Trophoblast cell (in vitro differentiated cells and primary cell): ENCODE measurements at regions not wholly inside any gene's neighbourhood (a gene's known extent, or its start where the extent isn't known, plus 50 kb on each side); places are given as distances from the start of the nearest gene placed in this dataset.

Experiments used
- DNase-seq, 2 donors: peaks; one replicate each; pipeline ENCODE4 v3.0.0-alpha.2; 2016
- H2AFZ ChIP-seq: 2 replicates; pipeline ENCODE4 v1.6.1; 2013; ENCODE audit warnings: low read length, moderate library complexity, mild to moderate bottlenecking; ENCODE audit not compliant: insufficient read depth, poor library complexity
- H2AK5ac ChIP-seq: 2 replicates; pipeline ENCODE4 v1.6.1; 2013; ENCODE audit warnings: mild to moderate bottlenecking, low read length
- H2BK120ac ChIP-seq: 2 replicates; pipeline ENCODE4 v1.6.1; 2013; ENCODE audit warnings: low read length, mild to moderate bottlenecking, moderate library complexity; ENCODE audit not compliant: insufficient read depth, poor library complexity
- H2BK12ac ChIP-seq: 2 replicates; pipeline ENCODE4 v1.6.1; 2013; ENCODE audit warnings: mild to moderate bottlenecking, low read length, moderate library complexity
- H2BK5ac ChIP-seq: 2 replicates; pipeline ENCODE4 v1.6.1; 2013; ENCODE audit warnings: low read length, low read depth, moderate library complexity, mild to moderate bottlenecking; ENCODE audit not compliant: poor library complexity
- H3K14ac ChIP-seq: 2 replicates; pipeline ENCODE4 v1.6.1; 2013; ENCODE audit warnings: mild to moderate bottlenecking, low read length
- H3K18ac ChIP-seq: 2 replicates; pipeline ENCODE4 v1.6.1; 2013; ENCODE audit warnings: mild to moderate bottlenecking, low read length
- H3K23ac ChIP-seq: 2 replicates; pipeline ENCODE4 v1.6.1; 2013; ENCODE audit warnings: low read length
- H3K27ac ChIP-seq: 2 replicates; pipeline ENCODE4 v1.5.1; 2013; ENCODE audit warnings: low read depth, mild to moderate bottlenecking, inconsistent platforms, low read length, moderate library complexity
- H3K27me3 ChIP-seq: 2 replicates; pipeline ENCODE4 v1.6.1; 2013; ENCODE audit warnings: inconsistent platforms, mild to moderate bottlenecking, low read length, moderate library complexity; ENCODE audit not compliant: insufficient read depth
- H3K36me3 ChIP-seq, 2 experiments: 1 replicate in 1 of 2; 2 replicates in 1 of 2; pipeline ENCODE4 v1.6.1; 2013; ENCODE audit warnings: low read length in 2 of 2, mild to moderate bottlenecking in 2 of 2, moderate library complexity in 1 of 2; ENCODE audit not compliant: insufficient read depth in 2 of 2, control insufficient read depth in 1 of 2
- H3K4ac ChIP-seq: 2 replicates; pipeline ENCODE4 v1.6.1; 2013; ENCODE audit warnings: low read depth, mild to moderate bottlenecking, low read length, moderate library complexity
- H3K4me1 ChIP-seq, 2 experiments: 1 replicate in 1 of 2; 2 replicates in 1 of 2; pipeline ENCODE4 v1.6.1; 2013; ENCODE audit warnings: low read length in 2 of 2, mild to moderate bottlenecking in 2 of 2, moderate library complexity in 1 of 2; ENCODE audit not compliant: insufficient read depth in 2 of 2, control insufficient read depth in 1 of 2
- H3K4me2 ChIP-seq: 2 replicates; pipeline ENCODE4 v1.6.1; 2013; ENCODE audit warnings: inconsistent platforms, mild to moderate bottlenecking, low read length, moderate library complexity
- H3K4me3 ChIP-seq: 2 replicates; pipeline ENCODE4 v1.5.1; 2013; ENCODE audit warnings: mild to moderate bottlenecking, low read depth, low read length, inconsistent platforms
- H3K79me1 ChIP-seq: one replicate; pipeline ENCODE4 v1.6.1; 2013; ENCODE audit warnings: low read length
- H3K79me2 ChIP-seq: 2 replicates; pipeline ENCODE4 v1.6.1; 2013; ENCODE audit warnings: low read length, mild to moderate bottlenecking; ENCODE audit not compliant: control insufficient read depth, insufficient read depth, poor library complexity
- H3K9ac ChIP-seq: 2 replicates; pipeline ENCODE4 v1.6.1; 2013; ENCODE audit warnings: mild to moderate bottlenecking, low read length
- H3K9me3 ChIP-seq: 2 replicates; pipeline ENCODE4 v1.6.1; 2013; ENCODE audit warnings: low read depth, mild to moderate bottlenecking, control low read depth, inconsistent platforms, low read length; ENCODE audit not compliant: insufficient read depth
- H4K12ac ChIP-seq: 2 replicates; pipeline ENCODE4 v1.6.1; 2013; ENCODE audit warnings: low read depth, mild to moderate bottlenecking, low read length, moderate library complexity
- H4K8ac ChIP-seq: 2 replicates; pipeline ENCODE4 v1.6.1; 2013; ENCODE audit warnings: low read depth, mild to moderate bottlenecking, low read length, moderate library complexity
- H4K91ac ChIP-seq: one replicate; pipeline ENCODE4 v1.6.1; 2013; ENCODE audit warnings: low read depth, mild to moderate bottlenecking, low read length, moderate library complexity
- WGBS: extraction: QIAGEN DNeasy Blood & Tissue Kit; methylation state at CpG from one replicate; pipeline ENCODE4 v1.1.7; 2013; ENCODE audit warnings: missing lambda C conversion rate; ENCODE audit not compliant: insufficient read length, insufficient coverage; ENCODE audit errors: extremely low coverage; 5-methylcytosine and 5-hydroxymethylcytosine counted together

DNA sequence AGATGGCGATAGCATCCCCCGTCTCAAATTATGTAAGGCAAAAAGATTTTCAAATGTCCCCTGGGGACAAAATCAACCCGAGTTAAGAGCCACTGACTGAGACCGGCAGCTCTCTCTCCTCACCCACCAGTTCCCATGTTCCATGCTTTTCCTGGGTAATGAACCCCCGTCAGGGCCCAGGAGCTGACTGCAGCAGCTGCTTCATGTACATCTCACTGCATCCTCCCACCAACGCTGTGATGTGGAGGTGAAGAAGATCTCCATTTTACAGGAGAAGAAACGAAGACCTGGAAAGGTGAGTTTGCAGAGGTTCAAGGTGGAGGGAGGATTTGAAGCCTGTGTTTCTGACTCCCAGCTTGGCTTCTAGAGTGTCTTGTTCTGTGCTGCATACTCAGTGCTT, 481.1 kb downstream of the MIAT start:
- no peaks in the 10 kb centered on the region for H3K36me3 ChIP-seq
- no peak overlapping the region for H2BK12ac ChIP-seq
- WGBS = no CpG with 5 or more reads among the region's 7 CpGs
- H3K79me2 ChIP-seq = no peaks in the 10 kb centered on the region
- no peak overlapping the region for H3K27ac ChIP-seq
- no peaks in the 10 kb centered on the region for H3K9me3 ChIP-seq
- no peaks in the 10 kb centered on the region for H3K79me1 ChIP-seq
- no peak overlapping the region for H3K4ac ChIP-seq
- H4K8ac ChIP-seq = no peak overlapping the region
- H3K9ac ChIP-seq = no peak overlapping the region
- H2AK5ac ChIP-seq = no peak overlapping the region
- H3K23ac ChIP-seq = no peak overlapping the region
- H3K4me2 ChIP-seq = no peak overlapping the region
- H4K12ac ChIP-seq = no peak overlapping the region
- H4K91ac ChIP-seq = no peak overlapping the region
- no peak overlapping the region for H3K18ac ChIP-seq
- H3K27me3 ChIP-seq = no peaks in the 10 kb centered on the region
- no peak for DNase-seq
- H3K4me1 ChIP-seq = peaks cover 4 to 15% of the 10 kb centered on the region in 2 experiments
- H3K4me3 ChIP-seq = no peak overlapping the region
- H2BK120ac ChIP-seq = no peak overlapping the region
- no peak overlapping the region for H2AFZ ChIP-seq
- H3K14ac ChIP-seq = no peak overlapping the region
- no peak overlapping the region for H2BK5ac ChIP-seq

GRCh38 chr22:27139935-27140511, 482.6 kb downstream of the MIAT start:
- Histone ChIP-seq H2AK5ac (no peak overlapping the region), H3K9me3 (no peaks in the 10 kb centered on the region), H3K9ac (no peak overlapping the region), H3K18ac (no peak overlapping the region), H3K36me3 (no peaks in the 10 kb centered on the region), H3K4me2 (no peak overlapping the region), H4K8ac (no peak overlapping the region), H3K27me3 (no peaks in the 10 kb centered on the region), H2BK5ac (no peak overlapping the region), H2BK12ac (no peak overlapping the region), H2AFZ (no peak overlapping the region), H3K79me1 (no peaks in the 10 kb centered on the region), H3K4ac (no peak overlapping the region), H3K27ac (no peak overlapping the region), H3K14ac (no peak overlapping the region), H4K12ac (no peak overlapping the region), H4K91ac (no peak overlapping the region), H3K4me3 (no peak overlapping the region), H3K79me2 (no peaks in the 10 kb centered on the region), H3K23ac (no peak overlapping the region), H3K4me1 (peaks cover 0 to 5% of the 10 kb centered on the region in 2 experiments), H2BK120ac (no peak overlapping the region)
- no CpG with 5 or more reads among the region's 11 CpGs for WGBS
- no peak for DNase-seq

GRCh38 chr22:27142286-27142685, 484.9 kb downstream of the MIAT start:
- H3K9ac ChIP-seq = no peak overlapping the region
- H3K14ac ChIP-seq = no peak overlapping the region
- H3K4me3 ChIP-seq = no peak overlapping the region
- DNase-seq = no peak
- H3K4me1 ChIP-seq = no peaks in the 10 kb centered on the region
- no peak overlapping the region for H3K18ac ChIP-seq
- no peaks in the 10 kb centered on the region for H3K79me1 ChIP-seq
- no peak overlapping the region for H2BK12ac ChIP-seq
- H2AK5ac ChIP-seq = no peak overlapping the region
- H4K12ac ChIP-seq = no peak overlapping the region
- no peak overlapping the region for H3K23ac ChIP-seq
- no peak overlapping the region for H3K4ac ChIP-seq
- no CpG with 5 or more reads among the region's 2 CpGs for WGBS
- H3K27ac ChIP-seq = no peak overlapping the region
- H2AFZ ChIP-seq = no peak overlapping the region
- H2BK120ac ChIP-seq = no peak overlapping the region
- no peaks in the 10 kb centered on the region for H3K27me3 ChIP-seq
- no peaks in the 10 kb centered on the region for H3K9me3 ChIP-seq
- H3K36me3 ChIP-seq = no peaks in the 10 kb centered on the region
- no peak overlapping the region for H4K8ac ChIP-seq
- no peak overlapping the region for H4K91ac ChIP-seq
- H2BK5ac ChIP-seq = no peak overlapping the region
- no peak overlapping the region for H3K4me2 ChIP-seq
- H3K79me2 ChIP-seq = no peaks in the 10 kb centered on the region

GRCh38 chr22:27144321-27144720, 486.9 kb downstream of the MIAT start:
- DNase-seq = no peak
- no peak overlapping the region for H4K91ac ChIP-seq
- no peak overlapping the region for H2BK120ac ChIP-seq
- no peaks in the 10 kb centered on the region for H3K79me2 ChIP-seq
- no peak overlapping the region for H4K8ac ChIP-seq
- no peaks in the 10 kb centered on the region for H3K79me1 ChIP-seq
- no peak overlapping the region for H3K4ac ChIP-seq
- no peaks in the 10 kb centered on the region for H3K4me1 ChIP-seq
- H3K9ac ChIP-seq = no peak overlapping the region
- H3K4me3 ChIP-seq = no peak overlapping the region
- H3K9me3 ChIP-seq = no peaks in the 10 kb centered on the region
- H2BK12ac ChIP-seq = no peak overlapping the region
- H3K18ac ChIP-seq = no peak overlapping the region
- no peak overlapping the region for H3K4me2 ChIP-seq
- no peak overlapping the region for H3K14ac ChIP-seq
- no peak overlapping the region for H2BK5ac ChIP-seq
- WGBS = no CpG with 5 or more reads among the region's 2 CpGs
- H4K12ac ChIP-seq = no peak overlapping the region
- no peaks in the 10 kb centered on the region for H3K27me3 ChIP-seq
- no peak overlapping the region for H3K27ac ChIP-seq
- no peak overlapping the region for H2AK5ac ChIP-seq
- no peak overlapping the region for H3K23ac ChIP-seq
- H2AFZ ChIP-seq = no peak overlapping the region
- no peaks in the 10 kb centered on the region for H3K36me3 ChIP-seq
